Endodermal cell (in vitro differentiated cells): ENCODE measurements at regions not wholly inside any gene's neighbourhood (a gene's known extent, or its start where the extent isn't known, plus 50 kb on each side); places are given as distances from the start of the nearest gene placed in this dataset.

Source experiments
- DNase-seq: peaks from one replicate; pipeline ENCODE4 v3.0.0-alpha.2; 2017
- H3K27ac ChIP-seq: 2 replicates; pipeline ENCODE4 v1.5.1; 2013; ENCODE audit warnings: mild to moderate bottlenecking, low read depth, low read length, moderate library complexity
- H3K27me3 ChIP-seq: 2 replicates; pipeline ENCODE4 v1.6.1; 2013; ENCODE audit warnings: mild to moderate bottlenecking, low read length, moderate library complexity; ENCODE audit not compliant: insufficient read depth, control insufficient read depth, poor library complexity, severe bottlenecking
- H3K36me3 ChIP-seq: 2 replicates; pipeline ENCODE4 v1.7.0; 2013; ENCODE audit warnings: mild to moderate bottlenecking, low read length, moderate library complexity; ENCODE audit not compliant: control insufficient read depth, insufficient read depth
- H3K4me1 ChIP-seq: one replicate; pipeline ENCODE4 v1.7.0; 2013; ENCODE audit warnings: low read length; ENCODE audit not compliant: control insufficient read depth, insufficient read depth
- H3K4me3 ChIP-seq: 2 replicates; pipeline ENCODE4 v1.5.1; 2013; ENCODE audit warnings: mild to moderate bottlenecking, low read length, moderate library complexity
- H3K9ac ChIP-seq: 2 replicates; pipeline ENCODE4 v1.6.1; 2013; ENCODE audit warnings: mild to moderate bottlenecking, low read length, moderate library complexity; ENCODE audit not compliant: poor library complexity, severe bottlenecking; ENCODE audit errors: extremely low read depth
- H3K9me3 ChIP-seq: 2 replicates; pipeline ENCODE4 v1.6.1; 2013; ENCODE audit warnings: mild to moderate bottlenecking, low read length, moderate library complexity; ENCODE audit not compliant: control insufficient read depth
- H3K27ac Mint-ChIP-seq: 2 replicates; pipeline ENCODE4 v1.8.0; 2020; ENCODE audit warnings: mixed read lengths
- H3K27me3 Mint-ChIP-seq: 2 replicates; pipeline ENCODE4 v1.8.0; 2021; ENCODE audit warnings: mild to moderate bottlenecking, mixed read lengths; ENCODE audit not compliant: insufficient read depth
- H3K36me3 Mint-ChIP-seq: 2 replicates; pipeline ENCODE4 v1.8.0; 2020; ENCODE audit warnings: low read depth, mixed read lengths
- H3K4me1 Mint-ChIP-seq: 2 replicates; pipeline ENCODE4 v1.8.0; 2020; ENCODE audit warnings: mixed read lengths
- H3K4me3 Mint-ChIP-seq: 2 replicates; pipeline ENCODE4 v1.8.0; 2020; ENCODE audit warnings: mild to moderate bottlenecking, moderate library complexity, mixed read lengths
- H3K9me3 Mint-ChIP-seq: 2 replicates; pipeline ENCODE4 v1.8.0; 2020; ENCODE audit warnings: mild to moderate bottlenecking, mixed read lengths
- WGBS, 2 experiments: methylation state at CpG; one replicate each; pipeline versions ENCODE4 v1.1.5 to v1.1.7; 2013; ENCODE audit warnings: missing lambda C conversion rate in 2 of 2, mixed read lengths in 1 of 2; ENCODE audit not compliant: insufficient coverage in 1 of 2, insufficient read length in 1 of 2; 5-methylcytosine and 5-hydroxymethylcytosine counted together
- TF ChIP-seq, protein P1 (sequence below): fragments of 200-600 bp; sonication (generic); conservative IDR thresholded peaks from 2 replicates; pipeline ENCODE4 v1.5.0; 2021; ENCODE audit warnings: antibody characterized with exemption, mild to moderate bottlenecking

DNA sequence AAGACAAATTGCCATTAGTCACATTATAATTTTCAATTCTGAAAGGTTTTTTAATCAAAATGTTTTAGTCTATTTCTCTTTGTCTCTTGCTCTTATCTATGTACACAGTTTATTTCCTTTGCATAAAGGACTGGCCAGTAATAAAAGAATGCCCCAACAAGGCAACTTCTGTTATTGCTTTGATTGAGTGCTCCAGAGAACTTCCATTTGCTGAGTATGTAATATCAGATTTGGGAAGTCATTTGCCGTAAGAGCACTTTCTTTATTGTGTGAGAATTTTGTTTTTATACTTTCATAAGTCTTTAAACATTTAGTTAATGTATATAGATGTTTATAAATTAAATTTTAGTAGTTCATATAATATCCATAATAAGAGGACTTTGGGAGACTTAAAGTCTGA lies 1140.4 kb downstream of the PCDH9 start:
- H3K27me3 Mint-ChIP-seq: no peaks in the 10 kb centered on the region
- DNase-seq: no peak
- peaks cover 1% of the 10 kb centered on the region for H3K9me3 Mint-ChIP-seq
- no peaks in the 10 kb centered on the region for H3K27me3 ChIP-seq
- no peak overlapping the region for H3K27ac ChIP-seq
- peaks cover 1% of the 10 kb centered on the region for H3K9me3 ChIP-seq
- no peaks in the 10 kb centered on the region for H3K36me3 ChIP-seq
- H3K27ac Mint-ChIP-seq: no peak overlapping the region
- H3K4me1 Mint-ChIP-seq: no peaks in the 10 kb centered on the region
- H3K4me1 ChIP-seq: no peaks in the 10 kb centered on the region
- no peak overlapping the region for H3K4me3 ChIP-seq
- no peaks in the 10 kb centered on the region for H3K36me3 Mint-ChIP-seq
- no peak overlapping the region for H3K9ac ChIP-seq
- H3K4me3 Mint-ChIP-seq: no peak overlapping the region
- TF ChIP-seq, protein P1, sequence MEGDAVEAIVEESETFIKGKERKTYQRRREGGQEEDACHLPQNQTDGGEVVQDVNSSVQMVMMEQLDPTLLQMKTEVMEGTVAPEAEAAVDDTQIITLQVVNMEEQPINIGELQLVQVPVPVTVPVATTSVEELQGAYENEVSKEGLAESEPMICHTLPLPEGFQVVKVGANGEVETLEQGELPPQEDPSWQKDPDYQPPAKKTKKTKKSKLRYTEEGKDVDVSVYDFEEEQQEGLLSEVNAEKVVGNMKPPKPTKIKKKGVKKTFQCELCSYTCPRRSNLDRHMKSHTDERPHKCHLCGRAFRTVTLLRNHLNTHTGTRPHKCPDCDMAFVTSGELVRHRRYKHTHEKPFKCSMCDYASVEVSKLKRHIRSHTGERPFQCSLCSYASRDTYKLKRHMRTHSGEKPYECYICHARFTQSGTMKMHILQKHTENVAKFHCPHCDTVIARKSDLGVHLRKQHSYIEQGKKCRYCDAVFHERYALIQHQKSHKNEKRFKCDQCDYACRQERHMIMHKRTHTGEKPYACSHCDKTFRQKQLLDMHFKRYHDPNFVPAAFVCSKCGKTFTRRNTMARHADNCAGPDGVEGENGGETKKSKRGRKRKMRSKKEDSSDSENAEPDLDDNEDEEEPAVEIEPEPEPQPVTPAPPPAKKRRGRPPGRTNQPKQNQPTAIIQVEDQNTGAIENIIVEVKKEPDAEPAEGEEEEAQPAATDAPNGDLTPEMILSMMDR: no peak
- no CpG with 5 or more reads among the region's 1 CpG for WGBS, 2 experiments

DNA sequence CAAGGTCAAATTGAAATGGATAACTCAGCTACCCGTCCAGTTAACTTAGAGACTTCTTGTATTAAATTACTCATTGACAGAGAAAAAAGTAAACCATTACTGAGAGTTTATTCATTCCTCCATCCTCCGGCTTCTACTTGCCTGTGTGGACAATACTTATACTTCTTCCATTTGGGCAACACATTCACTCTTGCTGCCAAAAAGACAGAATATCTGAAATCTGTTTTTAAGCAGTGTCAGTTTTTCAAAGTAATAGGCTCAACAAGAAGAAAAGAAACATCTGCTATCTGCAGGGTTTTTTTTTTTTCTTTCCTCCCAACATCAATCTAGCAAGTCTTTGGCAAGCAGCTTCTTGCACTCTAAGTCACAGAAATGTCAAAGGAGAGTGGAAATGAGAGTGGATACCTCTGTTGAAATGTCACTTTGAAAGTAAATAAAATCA lies 1142.8 kb downstream of the PCDH9 start:
- 81 to 83% methylated on average over 1 to 2 of the region's 2 CpGs for WGBS, 2 experiments
- H3K36me3 Mint-ChIP-seq: no peaks in the 10 kb centered on the region
- Histone ChIP-seq H3K4me1 (no peaks in the 10 kb centered on the region), H3K36me3 (no peaks in the 10 kb centered on the region), H3K9ac (no peak overlapping the region), H3K9me3 (no peaks in the 10 kb centered on the region), H3K27ac (no peak overlapping the region), H3K4me3 (no peak overlapping the region), H3K27me3 (no peaks in the 10 kb centered on the region)
- H3K27me3 Mint-ChIP-seq: no peaks in the 10 kb centered on the region
- TF ChIP-seq, protein P1: no peak
- H3K27ac Mint-ChIP-seq: no peak overlapping the region
- no peak overlapping the region for H3K4me3 Mint-ChIP-seq
- H3K9me3 Mint-ChIP-seq: no peaks in the 10 kb centered on the region
- DNase-seq: no peak
- H3K4me1 Mint-ChIP-seq: no peaks in the 10 kb centered on the region

DNA sequence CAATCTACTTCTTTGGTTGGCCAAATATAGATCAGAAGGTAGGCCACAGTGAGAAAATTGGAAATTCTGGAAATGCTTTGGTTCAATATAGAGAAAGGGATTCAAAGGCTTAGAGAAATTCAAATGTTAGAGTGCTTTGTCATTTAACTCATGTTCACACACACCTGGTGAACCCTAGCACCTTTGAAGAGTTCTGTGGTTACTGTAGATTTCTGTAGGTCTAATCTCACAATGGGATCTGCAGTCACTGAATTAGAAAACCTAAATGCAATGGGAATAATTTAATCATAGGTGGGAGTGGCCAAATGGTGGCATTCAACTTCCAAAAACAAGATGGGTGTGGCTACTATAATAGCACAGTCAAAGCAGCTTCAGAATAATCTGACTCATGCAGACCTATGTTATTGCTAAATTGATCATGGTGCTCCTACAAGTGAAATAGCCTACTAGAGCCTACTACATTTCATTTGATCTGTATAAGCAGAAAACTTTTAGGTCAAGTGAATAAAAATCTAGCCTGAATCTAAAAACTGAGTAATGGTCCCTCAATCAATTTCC lies 1152.9 kb downstream of the PCDH9 start:
- Histone ChIP-seq H3K27ac (no peak overlapping the region), H3K27me3 (no peaks in the 10 kb centered on the region), H3K9ac (no peak overlapping the region), H3K36me3 (no peaks in the 10 kb centered on the region), H3K9me3 (no peaks in the 10 kb centered on the region), H3K4me1 (no peaks in the 10 kb centered on the region), H3K4me3 (no peak overlapping the region)
- no peak for DNase-seq
- H3K4me3 Mint-ChIP-seq: no peak overlapping the region
- H3K27ac Mint-ChIP-seq: no peak overlapping the region
- H3K36me3 Mint-ChIP-seq: no peaks in the 10 kb centered on the region
- no peaks in the 10 kb centered on the region for H3K9me3 Mint-ChIP-seq
- TF ChIP-seq, protein P1: no peak
- no peaks in the 10 kb centered on the region for H3K27me3 Mint-ChIP-seq
- no peaks in the 10 kb centered on the region for H3K4me1 Mint-ChIP-seq
